ENCODE measurements at regions not wholly inside any gene's neighbourhood (a gene's known extent, or its start where the extent isn't known, plus 50 kb on each side); places are given as distances from the start of the nearest gene placed in this dataset.

DNA sequence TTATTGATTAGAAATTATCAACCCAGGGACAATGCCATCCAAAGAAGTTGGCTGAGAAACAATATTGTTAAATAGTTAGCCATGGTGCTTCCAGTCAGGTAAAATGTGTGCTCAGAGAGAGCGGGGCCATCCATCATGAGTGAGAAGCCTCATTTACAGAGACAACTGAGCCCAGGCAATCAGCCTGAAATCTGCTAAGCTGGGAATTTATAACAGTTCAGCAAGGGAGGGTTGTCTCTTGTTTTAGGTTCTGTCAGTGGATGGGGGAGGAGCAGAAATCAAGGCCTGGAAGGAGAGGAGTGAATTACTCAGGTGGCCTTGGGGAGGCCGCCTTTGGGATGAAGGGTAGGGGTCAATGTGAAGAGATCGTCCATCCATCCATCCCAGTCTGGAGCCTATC lies 102.5 kb upstream of the ST8SIA3 start:
- Histone ChIP-seq H3K9ac (ENCODE audit: insufficient read depth in 1 of 2, low read depth in 2 of 2, low read length in 2 of 2) (no peak overlapping the region), H3K27me3 (ENCODE audit: control insufficient read depth in 2 of 2, insufficient read depth in 2 of 2, low read length in 2 of 2) (peaks cover 0 to 23% of the 10 kb centered on the region in 2 experiments; a peak in 2 of 5 replicates), H3K4me3 (no peak overlapping the region), H3K79me2 (ENCODE audit: control insufficient read depth, insufficient read depth, low read length) (no peaks in the 10 kb centered on the region), H3K27ac (ENCODE audit: extremely low read depth, low read depth, low read length) (no peak overlapping the region), H3K9me1 (ENCODE audit: control insufficient read depth, insufficient read depth, low read length) (no peaks in the 10 kb centered on the region), H3K4me1 (replicated peaks in 1 of 2; ENCODE audit: control insufficient read depth in 2 of 2, insufficient read depth in 2 of 2, low read length in 2 of 2) (no peaks in the 10 kb centered on the region), H3K36me3 (ENCODE audit: control insufficient read depth, insufficient read depth, low read length) (no peaks in the 10 kb centered on the region), H3K9me3 (replicated peaks; ENCODE audit: control insufficient read depth, insufficient read depth, low read depth, low read length) (no peaks in the 10 kb centered on the region), H3K4me2 (ENCODE audit: insufficient read depth, low read length) (no peak overlapping the region), H4K20me1 (replicated peaks; ENCODE audit: control insufficient read depth, insufficient read depth, low read length) (no peaks in the 10 kb centered on the region; the same call in 1 of the 2 replicates), H2AFZ (ENCODE audit: low read depth, low read length) (no peak overlapping the region)
- no TSS peak for BruUV-seq (replicated peaks)
- intact Hi-C loops (cut with micrococcal nuclease), result no loop called here
- DNase-seq (ENCODE audit: extremely low read depth in 1 of 4, low spot score in 3 of 4) (no peak), FAIRE-seq (no peak), ATAC-seq (no peak)
- WGBS (ENCODE audit: insufficient coverage, low coverage, missing lambda C conversion rate), result 0% methylated on average over 2 of the region's 3 CpGs
- ChIA-PET POLR2A (no interaction called here), CTCF (ENCODE audit: low intra/inter-chr PET ratio) (no interaction called here)
- TF ChIP-seq STAT6 (CRISPR knock-in tag; IDR thresholded peaks at IDR 0.05) (no peak), COPS2 (conservative IDR thresholded peaks at IDR 0.05) (no peak), ZNF23 (CRISPR knock-in tag; IDR thresholded peaks at IDR 0.05) (no peak), EZH2 (IDR thresholded peaks at IDR 0.05; ENCODE audit: borderline replicate concordance, low read depth, low read length) (no peak), DLX4 (CRISPR knock-in tag; IDR thresholded peaks at IDR 0.05) (no peak), ZNF324 (CRISPR knock-in tag; IDR thresholded peaks at IDR 0.05) (no peak)
- in situ Hi-C loops (cut with MboI), result no loop called here
